Keratinocyte (primary cell): ENCODE measurements at regions not wholly inside any gene's neighbourhood (a gene's known extent, or its start where the extent isn't known, plus 50 kb on each side); places are given as distances from the start of the nearest gene placed in this dataset.

Experiments used
- DNase-seq: peaks from one replicate; pipeline ENCODE4 v3.0.0-alpha.2; 2011; ENCODE audit warnings: low read depth, missing footprints, low spot score
- FAIRE-seq: peaks from 2 replicates; lab custom pipeline; 2011; peaks lifted over from hg19 to GRCh38; lab: Jason Lieb, UNC
- H2AFZ ChIP-seq: 2 replicates; pipeline ENCODE4 v1.6.0; 2012; ENCODE audit warnings: low read length, control low read depth, inconsistent platforms; ENCODE audit not compliant: control insufficient read depth
- H3K27ac ChIP-seq: 2 replicates; pipeline ENCODE4 v1.5.1; 2011; ENCODE audit warnings: low read length; ENCODE audit not compliant: control insufficient read depth, insufficient read depth
- H3K27me3 ChIP-seq: 3 replicates; pipeline ENCODE4 v1.6.0; 2011; ENCODE audit warnings: low read length; ENCODE audit not compliant: control insufficient read depth, insufficient read depth; ENCODE audit errors: extremely low read depth
- H3K36me3 ChIP-seq, 2 experiments: 2 replicates in 1 of 2; 3 replicates in 1 of 2; pipeline ENCODE4 v1.5.1; 2011; ENCODE audit warnings: low read length in 2 of 2, mild to moderate bottlenecking in 1 of 2; ENCODE audit not compliant: control insufficient read depth in 2 of 2, insufficient read depth in 2 of 2; ENCODE audit errors: extremely low read depth in 1 of 2
- H3K4me1 ChIP-seq: 3 replicates; pipeline ENCODE4 v1.5.1; 2011; ENCODE audit warnings: low read length; ENCODE audit not compliant: control insufficient read depth, insufficient read depth; ENCODE audit errors: extremely low read depth
- H3K4me2 ChIP-seq: 3 replicates; pipeline ENCODE4 v1.6.0; 2011; ENCODE audit warnings: low read depth, low read length; ENCODE audit not compliant: control insufficient read depth, insufficient read depth; ENCODE audit errors: extremely low read depth
- H3K4me3 ChIP-seq, 3 experiments: fragments of 200-600 bp in 1 of 3; sonication (generic) in 1 of 3; 2 replicates in 2 of 3; 3 replicates in 1 of 3; pipeline ENCODE4 v1.5.1; 2011 to 2016; ENCODE audit warnings: low read length in 3 of 3, mild to moderate bottlenecking in 3 of 3, control low read depth in 2 of 3, inconsistent platforms in 1 of 3, low read depth in 1 of 3, mixed read lengths in 1 of 3, mixed run types in 1 of 3, moderate library complexity in 1 of 3; ENCODE audit not compliant: control insufficient read depth in 2 of 3, insufficient read depth in 2 of 3; ENCODE audit errors: extremely low read depth in 1 of 3
- H3K79me2 ChIP-seq: 2 replicates; pipeline ENCODE4 v1.6.0; 2012; ENCODE audit warnings: low read length; ENCODE audit not compliant: control insufficient read depth, insufficient read depth
- H3K9ac ChIP-seq: 3 replicates; pipeline ENCODE4 v1.6.0; 2011; ENCODE audit warnings: low read length; ENCODE audit not compliant: control insufficient read depth, insufficient read depth; ENCODE audit errors: extremely low read depth
- H3K9me1 ChIP-seq: 3 replicates; pipeline ENCODE4 v1.6.0; 2011; ENCODE audit warnings: low read length; ENCODE audit not compliant: control insufficient read depth, insufficient read depth; ENCODE audit errors: extremely low read depth
- H3K9me3 ChIP-seq: 2 replicates; pipeline ENCODE4 v1.5.1; 2012; ENCODE audit warnings: low read depth, low read length; ENCODE audit not compliant: control insufficient read depth
- H4K20me1 ChIP-seq: 3 replicates; pipeline ENCODE4 v1.6.0; 2011; ENCODE audit warnings: low read length; ENCODE audit not compliant: control insufficient read depth, insufficient read depth; ENCODE audit errors: extremely low read depth
- EZH2 ChIP-seq: IDR thresholded peaks from one replicate; pipeline ENCODE4 v1.6.1; 2012; ENCODE audit warnings: inconsistent platforms, mild to moderate bottlenecking, low read length, moderate library complexity
- dilution Hi-C: fragments of 300-500 bp; cut with MboI; formaldehyde crosslinking; loops from one replicate; pipeline ENCODE4 v1.7.0; 2020; ENCODE audit warnings: low sequenced_read_pairs; ENCODE audit not compliant: extremely low pct_ligation_motif_present
- TF ChIP-seq, protein P1 (sequence below), 3 experiments: IDR thresholded peaks in 1 of 3; conservative IDR thresholded peaks in 1 of 3; optimal IDR thresholded peaks in 1 of 3; 2 replicates in 2 of 3; 3 replicates in 1 of 3; pipeline versions ENCODE3 to v1.5.1; 2011; ENCODE audit warnings: low read length in 3 of 3, mild to moderate bottlenecking in 3 of 3, moderate library complexity in 2 of 3, control low read depth in 1 of 3, inconsistent platforms in 1 of 3; ENCODE audit not compliant: insufficient read depth in 2 of 3; ENCODE audit errors: extremely low read depth in 1 of 3

GRCh38 chr7:49666764-49667163 lies 106.7 kb upstream of the VWC2 start:
- no peak for TF ChIP-seq EZH2
- Histone ChIP-seq H3K27me3 (no peaks in the 10 kb centered on the region), H3K4me3 (no peak overlapping the region), H3K79me2 (no peaks in the 10 kb centered on the region), H3K4me2 (no peak overlapping the region), H4K20me1 (no peaks in the 10 kb centered on the region), H3K9ac (no peak overlapping the region), H3K9me3 (no peaks in the 10 kb centered on the region), H3K9me1 (no peaks in the 10 kb centered on the region), H2AFZ (no peak overlapping the region), H3K4me1 (no peaks in the 10 kb centered on the region), H3K36me3 (no peaks in the 10 kb centered on the region), H3K27ac (no peak overlapping the region)
- dilution Hi-C loops, result no loop called here
- DNase-seq (no peak), FAIRE-seq (no peak)

DNA sequence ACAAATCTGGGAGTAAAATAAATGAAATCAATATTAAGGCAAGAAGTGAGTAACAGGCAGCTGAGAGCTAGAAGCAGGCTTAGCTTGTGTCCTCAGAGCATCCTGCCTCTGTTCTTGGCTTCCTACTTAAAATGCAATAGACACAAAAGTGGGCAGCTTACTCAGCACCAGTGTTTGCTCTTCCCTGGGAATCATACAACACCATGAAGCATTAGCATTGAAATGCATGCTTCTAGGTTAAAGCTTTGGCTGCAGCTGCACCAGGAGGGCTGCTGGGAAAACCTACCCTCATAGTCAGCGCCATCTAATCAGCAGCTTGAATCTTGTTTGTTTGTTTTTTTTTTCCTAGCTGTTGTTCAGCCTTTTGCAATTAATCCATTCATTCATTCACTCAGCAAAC lies 104.2 kb upstream of the VWC2 start:
- dilution Hi-C loops, result no loop called here
- no peaks in the 10 kb centered on the region for H3K4me1 ChIP-seq
- FAIRE-seq, result no peak
- no peak overlapping the region for H3K4me2 ChIP-seq
- no peak overlapping the region for H3K27ac ChIP-seq
- H3K79me2 ChIP-seq, result no peaks in the 10 kb centered on the region
- H3K9me1 ChIP-seq, result no peaks in the 10 kb centered on the region
- no peaks in the 10 kb centered on the region for H3K36me3 ChIP-seq
- no peaks in the 10 kb centered on the region for H3K27me3 ChIP-seq
- H3K4me3 ChIP-seq, result no peak overlapping the region
- H3K9me3 ChIP-seq, result no peaks in the 10 kb centered on the region
- TF ChIP-seq, protein P1, sequence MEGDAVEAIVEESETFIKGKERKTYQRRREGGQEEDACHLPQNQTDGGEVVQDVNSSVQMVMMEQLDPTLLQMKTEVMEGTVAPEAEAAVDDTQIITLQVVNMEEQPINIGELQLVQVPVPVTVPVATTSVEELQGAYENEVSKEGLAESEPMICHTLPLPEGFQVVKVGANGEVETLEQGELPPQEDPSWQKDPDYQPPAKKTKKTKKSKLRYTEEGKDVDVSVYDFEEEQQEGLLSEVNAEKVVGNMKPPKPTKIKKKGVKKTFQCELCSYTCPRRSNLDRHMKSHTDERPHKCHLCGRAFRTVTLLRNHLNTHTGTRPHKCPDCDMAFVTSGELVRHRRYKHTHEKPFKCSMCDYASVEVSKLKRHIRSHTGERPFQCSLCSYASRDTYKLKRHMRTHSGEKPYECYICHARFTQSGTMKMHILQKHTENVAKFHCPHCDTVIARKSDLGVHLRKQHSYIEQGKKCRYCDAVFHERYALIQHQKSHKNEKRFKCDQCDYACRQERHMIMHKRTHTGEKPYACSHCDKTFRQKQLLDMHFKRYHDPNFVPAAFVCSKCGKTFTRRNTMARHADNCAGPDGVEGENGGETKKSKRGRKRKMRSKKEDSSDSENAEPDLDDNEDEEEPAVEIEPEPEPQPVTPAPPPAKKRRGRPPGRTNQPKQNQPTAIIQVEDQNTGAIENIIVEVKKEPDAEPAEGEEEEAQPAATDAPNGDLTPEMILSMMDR (optimal IDR thresholded peaks at IDR 0.05 in 1 of 3, IDR thresholded peaks at IDR 0.05 in 1 of 3, conservative IDR thresholded peaks at IDR 0.05 in 1 of 3; ENCODE audit: extremely low read depth in 1 of 3, insufficient read depth in 2 of 3, low read length in 3 of 3), result no peak
- TF ChIP-seq EZH2, result no peak
- DNase-seq, result no peak
- H2AFZ ChIP-seq, result no peak overlapping the region
- no peaks in the 10 kb centered on the region for H4K20me1 ChIP-seq
- no peak overlapping the region for H3K9ac ChIP-seq

DNA sequence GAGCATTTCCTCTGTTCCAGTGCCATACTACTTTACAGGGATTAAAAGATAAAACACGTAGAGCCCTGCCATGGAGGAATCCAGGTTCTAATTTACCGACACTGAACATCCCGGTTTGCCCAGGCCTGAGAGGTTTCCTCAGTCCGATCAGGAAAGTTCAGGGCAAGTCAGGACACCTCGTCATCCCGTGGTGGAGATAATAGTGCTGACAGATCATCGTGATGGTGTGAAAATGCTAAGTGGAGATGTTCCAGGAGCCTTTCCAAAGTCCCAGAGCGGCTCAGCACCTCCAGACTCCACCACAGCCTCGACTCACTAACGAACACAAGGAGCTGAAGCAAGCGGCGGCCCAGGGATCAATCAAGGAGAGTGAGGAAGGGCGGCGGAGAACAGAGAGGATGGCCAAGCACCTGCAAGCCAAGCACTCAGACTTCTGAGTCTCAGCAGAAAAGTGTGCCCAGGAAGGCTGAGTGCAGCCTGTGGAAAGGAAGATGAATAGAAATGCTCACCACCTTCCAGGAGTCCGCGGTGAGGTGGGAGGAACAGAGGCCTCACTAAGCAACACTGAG lies 103.7 kb upstream of the VWC2 start:
- Histone ChIP-seq H3K9me3 (no peaks in the 10 kb centered on the region), H3K9me1 (no peaks in the 10 kb centered on the region), H3K36me3 (no peaks in the 10 kb centered on the region), H3K9ac (no peak overlapping the region), H3K27me3 (no peaks in the 10 kb centered on the region), H3K4me2 (no peak overlapping the region), H3K4me3 (no peak overlapping the region), H2AFZ (no peak overlapping the region), H3K79me2 (no peaks in the 10 kb centered on the region), H4K20me1 (no peaks in the 10 kb centered on the region), H3K4me1 (no peaks in the 10 kb centered on the region), H3K27ac (no peak overlapping the region)
- dilution Hi-C loops, result no loop called here
- no peak for FAIRE-seq
- TF ChIP-seq, protein P1 (optimal IDR thresholded peaks at IDR 0.05 in 1 of 3, IDR thresholded peaks at IDR 0.05 in 1 of 3, conservative IDR thresholded peaks at IDR 0.05 in 1 of 3; ENCODE audit: extremely low read depth in 1 of 3, insufficient read depth in 2 of 3, low read length in 3 of 3), result no peak
- TF ChIP-seq EZH2, result no peak
- no peak for DNase-seq
